H1 (cell line): ENCODE measurements at regions not wholly inside any gene's neighbourhood (a gene's known extent, or its start where the extent isn't known, plus 50 kb on each side); places are given as distances from the start of the nearest gene placed in this dataset.

Experiments used
- CTCF ChIA-PET: fragments of 300-600 bp; sonication (Branson Sonifier 250); formaldehyde crosslinking; loops from one replicate; lab custom pipeline; 2021; ENCODE audit not compliant: partially characterized antibody; lab: Charles Lee
- POLR2A ChIA-PET: fragments of 300-600 bp; sonication (Branson Sonifier 250); formaldehyde crosslinking; loops from one replicate; lab custom pipeline; 2021; ENCODE audit warnings: inconsistent platforms; ENCODE audit not compliant: partially characterized antibody; lab: Charles Lee
- DNase-seq, 2 experiments: peaks; one replicate each; pipeline versions ENCODE4 v3.0.0 to v3.0.0-alpha.2; 2010 to 2022; ENCODE audit warnings: low spot score in 2 of 2, low read depth in 1 of 2, mixed read lengths in 1 of 2
- FAIRE-seq: peaks from 2 replicates; lab custom pipeline; 2011; peaks lifted over from hg19 to GRCh38; lab: Jason Lieb, UNC
- H2AFZ ChIP-seq: 2 replicates; pipeline ENCODE4 v1.8.1; 2012; ENCODE audit warnings: low read length, inconsistent platforms
- H2AK5ac ChIP-seq: 2 replicates; pipeline ENCODE4 v1.6.1; 2013; ENCODE audit warnings: low read depth, low read length
- H2BK120ac ChIP-seq: replicated peaks from 2 replicates; pipeline ENCODE3; 2013; ENCODE audit warnings: low read depth, low read length, inconsistent platforms
- H2BK12ac ChIP-seq: 2 replicates; pipeline ENCODE4 v1.6.1; 2013; ENCODE audit warnings: low read depth, low read length
- H2BK15ac ChIP-seq: 2 replicates; pipeline ENCODE4 v1.6.1; 2013; ENCODE audit warnings: low read length
- H2BK20ac ChIP-seq: 2 replicates; pipeline ENCODE4 v1.6.1; 2013; ENCODE audit warnings: low read length
- H2BK5ac ChIP-seq: 2 replicates; pipeline ENCODE4 v1.6.1; 2013; ENCODE audit warnings: low read depth, low read length
- H3K14ac ChIP-seq: 2 replicates; pipeline ENCODE4 v1.6.1; 2013; ENCODE audit warnings: inconsistent platforms; ENCODE audit not compliant: insufficient read length
- H3K18ac ChIP-seq: 2 replicates; pipeline ENCODE4 v1.6.1; 2013; ENCODE audit warnings: low read length; ENCODE audit errors: extremely low read depth
- H3K23ac ChIP-seq: 2 replicates; pipeline ENCODE4 v1.6.1; 2013; ENCODE audit warnings: inconsistent platforms; ENCODE audit not compliant: insufficient read length
- H3K23me2 ChIP-seq: 2 replicates; pipeline ENCODE4 v1.6.1; 2013; ENCODE audit warnings: low read depth, low read length
- H3K27ac ChIP-seq: 2 replicates; pipeline ENCODE4 v1.6.1; 2011; ENCODE audit warnings: low read depth, low read length, inconsistent platforms
- H3K27me3 ChIP-seq, 4 experiments: replicated peaks in 1 of 4; 1 replicate in 1 of 4; 2 replicates in 3 of 4; pipeline versions ENCODE4 v1.6.1 to v1.8.1; 2011 to 2013; ENCODE audit warnings: low read length in 3 of 4, mild to moderate bottlenecking in 3 of 4, inconsistent platforms in 2 of 4, mixed read lengths in 2 of 4, moderate library complexity in 1 of 4; ENCODE audit not compliant: control insufficient read depth in 3 of 4, insufficient read depth in 3 of 4; ENCODE audit errors: extremely low read depth in 1 of 4
- H3K36me3 ChIP-seq, 4 experiments: 2 replicates each; pipeline versions ENCODE4 v1.6.1 to v1.8.1; 2011 to 2013; ENCODE audit warnings: mild to moderate bottlenecking in 4 of 4, low read length in 3 of 4, moderate library complexity in 2 of 4, control low read depth in 1 of 4, inconsistent platforms in 1 of 4; ENCODE audit not compliant: insufficient read depth in 4 of 4, control insufficient read depth in 2 of 4
- H3K4ac ChIP-seq: replicated peaks from 2 replicates; pipeline ENCODE3; 2013; ENCODE audit warnings: low read length, low read depth, mixed read lengths, inconsistent platforms; ENCODE audit not compliant: insufficient read length
- H3K4me1 ChIP-seq, 4 experiments: replicated peaks in 1 of 4; 1 replicate in 1 of 4; 2 replicates in 3 of 4; pipeline versions ENCODE4 v1.6.1 to v1.8.1; 2011 to 2013; ENCODE audit warnings: low read length in 3 of 4, inconsistent platforms in 2 of 4, mixed read lengths in 1 of 4; ENCODE audit not compliant: insufficient read depth in 4 of 4, control insufficient read depth in 3 of 4
- H3K4me2 ChIP-seq, 2 experiments: 2 replicates each; pipeline versions ENCODE4 v1.6.1 to v1.8.1; 2011 to 2013; ENCODE audit warnings: low read depth in 2 of 2, low read length in 2 of 2, control low read depth in 1 of 2, inconsistent platforms in 1 of 2, mild to moderate bottlenecking in 1 of 2; ENCODE audit not compliant: insufficient read depth in 1 of 2
- H3K4me3 ChIP-seq, 4 experiments: fragments of 200-600, 300-600 bp in 1 of 4; sonication (generic), shearing (Covaris generic), sonication (Bioruptor Twin) in 1 of 4; 2 replicates each; pipeline versions ENCODE4 v1.5.1 to v1.8.1; 2011 to 2016; ENCODE audit warnings: low read length in 4 of 4, low read depth in 3 of 4, control low read depth in 2 of 4, inconsistent platforms in 2 of 4, mild to moderate bottlenecking in 2 of 4, mixed read lengths in 1 of 4, moderate library complexity in 1 of 4; ENCODE audit not compliant: insufficient read depth in 2 of 4; ENCODE audit errors: extremely low read depth in 1 of 4
- H3K56ac ChIP-seq: replicated peaks from 2 replicates; pipeline ENCODE3; 2013; ENCODE audit warnings: low read depth, mild to moderate bottlenecking, mixed read lengths, low read length, inconsistent platforms; ENCODE audit not compliant: insufficient read length
- H3K79me1 ChIP-seq: 2 replicates; pipeline ENCODE4 v1.6.1; 2013; ENCODE audit warnings: low read depth, low read length, control low read depth
- H3K79me2 ChIP-seq, 2 experiments: 2 replicates each; pipeline versions ENCODE4 v1.6.1 to v1.8.1; 2012 to 2013; ENCODE audit warnings: low read length in 2 of 2, mild to moderate bottlenecking in 2 of 2, inconsistent platforms in 1 of 2; ENCODE audit not compliant: insufficient read depth in 2 of 2, control insufficient read depth in 1 of 2
- H3K9ac ChIP-seq, 4 experiments: replicated peaks in 1 of 4; 1 replicate in 1 of 4; 2 replicates in 3 of 4; pipeline versions ENCODE4 v1.6.1 to v1.8.1; 2011 to 2013; ENCODE audit warnings: low read depth in 3 of 4, low read length in 3 of 4, control low read depth in 2 of 4, mild to moderate bottlenecking in 2 of 4, moderate library complexity in 2 of 4, inconsistent platforms in 1 of 4; ENCODE audit errors: extremely low read depth in 1 of 4
- H3K9me3 ChIP-seq, 2 experiments: 2 replicates each; pipeline versions ENCODE4 v1.6.1 to v1.8.1; 2012 to 2013; ENCODE audit warnings: mild to moderate bottlenecking in 2 of 2, moderate library complexity in 2 of 2, control low read depth in 1 of 2, inconsistent platforms in 1 of 2, low read depth in 1 of 2, low read length in 1 of 2, mixed read lengths in 1 of 2; ENCODE audit not compliant: insufficient read depth in 2 of 2
- H4K20me1 ChIP-seq, 2 experiments: replicated peaks in 1 of 2; 2 replicates each; pipeline versions ENCODE3 to v1.8.1; 2011 to 2013; ENCODE audit warnings: inconsistent platforms in 2 of 2, low read length in 2 of 2, mild to moderate bottlenecking in 1 of 2; ENCODE audit not compliant: insufficient read depth in 2 of 2, control insufficient read depth in 1 of 2
- H4K5ac ChIP-seq: 2 replicates; pipeline ENCODE4 v1.6.1; 2013; ENCODE audit warnings: low read length, low read depth, mixed read lengths, inconsistent platforms; ENCODE audit not compliant: insufficient read length
- H4K8ac ChIP-seq: 2 replicates; pipeline ENCODE4 v1.8.0; 2013; ENCODE audit warnings: mild to moderate bottlenecking, moderate library complexity, low read length, inconsistent platforms; ENCODE audit not compliant: insufficient read depth; ENCODE audit errors: extremely low read depth
- H4K91ac ChIP-seq: replicated peaks from 2 replicates; pipeline ENCODE3; 2013; ENCODE audit warnings: low read length, mixed read lengths, inconsistent platforms; ENCODE audit not compliant: insufficient read length
- WGBS, 2 experiments: shearing (Covaris generic) in 1 of 2; methylation state at CpG; one replicate each; pipeline versions ENCODE4 v1.1.6 to v1.1.7; 2013 to 2015; ENCODE audit warnings: low lambda C conversion rate in 2 of 2, mixed read lengths in 2 of 2, inconsistent platforms in 1 of 2, low coverage in 1 of 2, missing lambda C conversion rate in 1 of 2; ENCODE audit not compliant: insufficient replicate concordance in 2 of 2, insufficient coverage in 1 of 2, insufficient read length in 1 of 2; ENCODE audit errors: extremely low coverage in 1 of 2, missing lambda C conversion rate in 1 of 2; 5-methylcytosine and 5-hydroxymethylcytosine counted together

- H3K27me3 ChIP-seq, result no peaks in the 10 kb centered on the region
- H3K36me3 ChIP-seq, result no peaks in the 10 kb centered on the region
- H3K4ac ChIP-seq, result no peak overlapping the region
- no peak overlapping the region; the same call in 1 of the 2 replicates for H3K18ac ChIP-seq
- 0 out of 4 replicates have a peak overlapping the region, but pooled peaks of 1 of the 2 experiments have one; percentile 2 for H3K4me2 ChIP-seq
- no peak overlapping the region for H4K91ac ChIP-seq
- H3K9me3 ChIP-seq, result no peaks in the 10 kb centered on the region
- POLR2A ChIA-PET, result no interaction called here
- DNase-seq (no peak), FAIRE-seq (no peak)
- no peak overlapping the region for H3K23ac ChIP-seq
- H2AFZ ChIP-seq, result no peak overlapping the region
- no peaks in the 10 kb centered on the region for H4K20me1 ChIP-seq
- no peak overlapping the region for H4K8ac ChIP-seq
- H2BK5ac ChIP-seq, result no peak overlapping the region
- no peak overlapping the region for H3K56ac ChIP-seq
- no peak overlapping the region for H4K5ac ChIP-seq
- H2BK20ac ChIP-seq, result no peak overlapping the region; the same call in 1 of the 2 replicates
- H3K79me1 ChIP-seq, result no peaks in the 10 kb centered on the region
- H3K9ac ChIP-seq, result no peak overlapping the region
- no peaks in the 10 kb centered on the region for H3K23me2 ChIP-seq
- no peak overlapping the region for H2BK120ac ChIP-seq
- WGBS, 2 experiments, result 89% methylated on average over 3 of the region's 3 CpGs; no CpG with 5 or more reads in 1 of the 2 experiments
- H3K79me2 ChIP-seq, result no peaks in the 10 kb centered on the region
- no peak overlapping the region for H3K27ac ChIP-seq
- H3K4me3 ChIP-seq, result peak overlapping the region in 1 of 4 experiments; percentile 2; a peak in 1 of 8 replicates
- H2BK12ac ChIP-seq, result no peak overlapping the region; the same call in 1 of the 2 replicates
- H2AK5ac ChIP-seq, result no peak overlapping the region
- peaks cover 0 to 4% (median 0%) of the 10 kb centered on the region in 4 experiments; a peak in 2 of 7 replicates for H3K4me1 ChIP-seq
- CTCF ChIA-PET, result interaction anchor here (0.5 to 0.8 kb wide), 3 partner anchors 27 to 226 kb away, joined by 3 read pairs; no protein-coding TSS in a partner anchor
- no peak overlapping the region for H2BK15ac ChIP-seq
- H3K14ac ChIP-seq, result no peak overlapping the region
These were observed 684.4 kb downstream of the IRS1 start for GRCh38 chr2:226115102-226115831.
